Psoas muscle (tissue), 7 donors: ENCODE measurements at regions not wholly inside any gene's neighbourhood (a gene's known extent, or its start where the extent isn't known, plus 50 kb on each side); places are given as distances from the start of the nearest gene placed in this dataset.

Source experiments
- ATAC-seq, 4 donors: fragments of 200-7000 bp; cut with Tn5 transposase; one replicate each; pipeline ENCODE4 v1.9.1; 2020; ENCODE audit warnings: moderate library complexity in 3 of 4, mild to moderate bottlenecking in 2 of 4
- DNase-seq, 2 donors: peaks; one replicate each; pipeline ENCODE4 v3.0.0-alpha.2; 2020
- H3K27ac ChIP-seq: fragments of 200-600 bp; one replicate; pipeline ENCODE4 v1.8.0; 2022
- H3K27me3 ChIP-seq, 3 donors: fragments of 200-600 bp in 1 of 3; one replicate each; pipeline versions ENCODE4 v1.6.1 to v1.8.0; 2013 to 2022; ENCODE audit warnings: low read length in 2 of 3, mild to moderate bottlenecking in 2 of 3, moderate library complexity in 1 of 3; ENCODE audit not compliant: insufficient read depth in 3 of 3
- H3K36me3 ChIP-seq, 2 donors: fragments of 200-600 bp in 1 of 2; one replicate each; pipeline versions ENCODE4 v1.6.1 to v1.8.0; 2013 to 2022; ENCODE audit warnings: low read depth in 1 of 2, mild to moderate bottlenecking in 1 of 2, moderate library complexity in 1 of 2; ENCODE audit not compliant: insufficient read depth in 1 of 2
- H3K4me1 ChIP-seq: fragments of 200-600 bp; one replicate; pipeline ENCODE4 v1.8.0; 2022
- H3K4me3 ChIP-seq: fragments of 200-600 bp; one replicate; pipeline ENCODE4 v1.8.0; 2022; ENCODE audit warnings: mild to moderate bottlenecking
- H3K9me3 ChIP-seq: fragments of 200-600 bp; one replicate; pipeline ENCODE4 v1.8.0; 2022
- WGBS, 3 donors: extraction: QIAGEN DNeasy Blood & Tissue Kit; methylation state at CpG; one replicate each; pipeline versions ENCODE4 v1.1.6 to v1.1.7; 2013; 5-methylcytosine and 5-hydroxymethylcytosine counted together
- intact Hi-C, 2 donors: fragments of 100-400 bp; cut with DNase I; formaldehyde crosslinking; loops; one replicate each; pipeline versions ENCODE4 v1.11.0 to v1.14.2; 2022
- TF ChIP-seq, protein P1 (sequence below): fragments of 200-600 bp; IDR thresholded peaks from one replicate; pipeline ENCODE4 v1.8.0; 2022; ENCODE audit warnings: antibody characterized with exemption
- donor health status: healthy with polysubstance abuse.
- donor health status: DM: no; HTN: no; CAD: no; lungs with moderate emphysema.
- donor health status: Bipolar disorder and iron deficiency.
- donor health status: healthy.
- donor health status: DM: yes; HTN: yes; CAD: no.
- donor health status: DM: no; HTN: no; CAD: no.
- donor health status: DM: yes; HTN: yes; CAD: no.

DNA sequence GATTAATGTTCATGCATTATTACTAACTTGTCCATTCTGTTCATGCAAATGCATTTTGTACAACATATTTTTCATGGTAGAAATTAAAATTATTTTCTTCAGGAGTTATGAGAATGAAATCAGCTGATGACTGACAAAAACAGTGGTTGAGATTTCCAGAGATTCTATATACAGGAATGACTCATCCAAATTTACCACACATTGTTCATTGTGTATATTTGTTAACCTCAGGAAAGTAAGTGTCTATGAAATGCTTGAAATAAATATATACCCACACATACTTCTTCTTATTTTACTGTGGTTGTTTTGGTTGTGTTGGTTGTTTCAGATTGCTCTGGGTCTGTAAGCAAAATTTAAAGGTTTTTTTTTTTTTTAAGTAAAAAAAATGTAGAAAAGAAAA is 108.1 kb upstream of the SP8 start:
- H3K36me3 ChIP-seq, result no peaks in the 10 kb centered on the region
- H3K27me3 ChIP-seq, result no peaks in the 10 kb centered on the region
- ATAC-seq, result no peak
- no peaks in the 10 kb centered on the region for H3K9me3 ChIP-seq
- TF ChIP-seq, protein P1, sequence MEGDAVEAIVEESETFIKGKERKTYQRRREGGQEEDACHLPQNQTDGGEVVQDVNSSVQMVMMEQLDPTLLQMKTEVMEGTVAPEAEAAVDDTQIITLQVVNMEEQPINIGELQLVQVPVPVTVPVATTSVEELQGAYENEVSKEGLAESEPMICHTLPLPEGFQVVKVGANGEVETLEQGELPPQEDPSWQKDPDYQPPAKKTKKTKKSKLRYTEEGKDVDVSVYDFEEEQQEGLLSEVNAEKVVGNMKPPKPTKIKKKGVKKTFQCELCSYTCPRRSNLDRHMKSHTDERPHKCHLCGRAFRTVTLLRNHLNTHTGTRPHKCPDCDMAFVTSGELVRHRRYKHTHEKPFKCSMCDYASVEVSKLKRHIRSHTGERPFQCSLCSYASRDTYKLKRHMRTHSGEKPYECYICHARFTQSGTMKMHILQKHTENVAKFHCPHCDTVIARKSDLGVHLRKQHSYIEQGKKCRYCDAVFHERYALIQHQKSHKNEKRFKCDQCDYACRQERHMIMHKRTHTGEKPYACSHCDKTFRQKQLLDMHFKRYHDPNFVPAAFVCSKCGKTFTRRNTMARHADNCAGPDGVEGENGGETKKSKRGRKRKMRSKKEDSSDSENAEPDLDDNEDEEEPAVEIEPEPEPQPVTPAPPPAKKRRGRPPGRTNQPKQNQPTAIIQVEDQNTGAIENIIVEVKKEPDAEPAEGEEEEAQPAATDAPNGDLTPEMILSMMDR, result no peak
- DNase-seq, result no peak
- intact Hi-C loops, result no loop called here
- H3K4me1 ChIP-seq, result no peaks in the 10 kb centered on the region
- no peak overlapping the region for H3K27ac ChIP-seq
- H3K4me3 ChIP-seq, result no peak overlapping the region

DNA sequence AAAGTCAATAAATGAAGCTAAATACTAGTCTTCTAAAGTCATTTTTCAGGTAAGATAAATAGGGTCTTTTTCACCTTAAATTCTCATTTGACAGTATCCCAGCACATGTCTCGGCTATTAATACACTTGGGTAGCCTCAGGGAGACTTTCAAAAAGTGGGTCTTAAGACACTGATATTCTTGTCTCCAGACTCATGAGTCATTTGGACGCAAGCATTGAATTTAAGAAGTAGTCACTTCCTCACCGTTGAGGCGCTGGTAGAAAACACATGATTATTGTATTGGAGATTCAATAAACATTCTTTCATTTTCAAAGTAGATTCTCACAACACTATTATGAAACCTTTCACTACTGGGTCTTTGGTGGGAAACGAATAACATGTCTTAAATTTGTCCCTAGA is 108.9 kb upstream of the SP8 start:
- intact Hi-C loops, result no loop called here
- no peak for DNase-seq
- H3K36me3 ChIP-seq, result no peaks in the 10 kb centered on the region
- H3K27me3 ChIP-seq, result no peaks in the 10 kb centered on the region
- TF ChIP-seq, protein P1, result no peak
- WGBS, 3 donors, result 77 to 80% (median 79%) methylated on average over 5 of the region's 5 CpGs
- H3K4me3 ChIP-seq, result no peak overlapping the region
- H3K27ac ChIP-seq, result no peak overlapping the region
- ATAC-seq, result no peak
- no peaks in the 10 kb centered on the region for H3K9me3 ChIP-seq
- no peaks in the 10 kb centered on the region for H3K4me1 ChIP-seq

DNA sequence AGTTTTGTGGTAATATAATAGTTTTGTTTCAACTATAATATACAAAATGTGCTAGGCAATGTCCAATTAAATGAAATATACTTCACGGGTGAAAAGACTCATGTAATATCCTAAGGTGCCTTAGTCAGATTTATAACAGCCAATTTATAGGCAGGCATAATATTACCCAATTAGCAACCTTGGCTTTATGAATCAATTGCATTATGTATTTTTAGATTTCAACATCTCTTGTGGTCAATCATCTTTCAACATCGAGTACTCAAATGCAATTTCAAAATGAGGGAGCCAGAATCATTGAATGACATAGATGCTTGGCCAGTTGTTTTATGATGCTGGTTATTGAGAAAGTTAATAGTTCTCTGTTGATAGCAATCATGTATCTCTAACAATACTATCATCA is 110.3 kb upstream of the SP8 start:
- intact Hi-C loops, result no loop called here
- ATAC-seq, result no peak
- DNase-seq, result no peak
- Histone ChIP-seq H3K4me1 (no peaks in the 10 kb centered on the region), H3K36me3 (no peaks in the 10 kb centered on the region), H3K27me3 (peaks cover 0 to 2% (median 0%) of the 10 kb centered on the region in 3 donors), H3K9me3 (no peaks in the 10 kb centered on the region), H3K27ac (no peak overlapping the region), H3K4me3 (no peak overlapping the region)
- TF ChIP-seq, protein P1, result no peak
- WGBS, 3 donors, result 74 to 82% (median 77%) methylated on average over 2 of the region's 2 CpGs

DNA sequence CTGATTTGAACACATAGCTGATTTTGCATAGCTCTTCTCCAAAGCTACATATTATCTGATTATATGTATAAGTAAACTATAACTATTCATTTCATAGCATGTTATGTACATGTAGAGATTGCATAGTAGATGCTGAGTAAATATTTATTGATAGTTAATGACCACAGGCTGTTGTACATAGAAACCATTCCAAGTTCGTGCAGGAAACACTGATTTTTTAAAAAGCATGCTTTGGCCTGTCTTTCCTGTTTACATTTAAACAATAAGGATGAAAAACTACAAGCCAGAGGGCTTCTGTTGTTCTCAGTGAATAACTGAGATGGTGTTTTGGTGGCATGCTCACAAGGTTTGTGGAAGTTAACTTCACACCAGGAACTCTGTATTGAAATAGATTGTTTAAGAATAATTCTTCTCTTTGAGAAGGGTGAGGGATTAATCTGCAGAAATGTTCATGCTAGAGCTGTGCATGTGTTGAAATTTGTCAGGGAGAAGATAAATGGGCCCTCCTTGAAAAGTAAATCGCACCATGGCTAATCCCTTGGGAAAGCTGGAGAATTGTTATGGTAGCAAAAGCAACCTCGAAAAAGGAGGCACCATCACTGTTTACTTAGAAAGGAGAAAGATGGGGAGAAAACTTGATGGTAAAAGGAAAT is 120.2 kb upstream of the SP8 start:
- Histone ChIP-seq H3K27ac (no peak overlapping the region), H3K4me3 (no peak overlapping the region), H3K4me1 (no peaks in the 10 kb centered on the region), H3K9me3 (no peaks in the 10 kb centered on the region), H3K36me3 (no peaks in the 10 kb centered on the region), H3K27me3 (no peaks in the 10 kb centered on the region)
- TF ChIP-seq, protein P1, result no peak
- 19 to 23% (median 21%) methylated on average over 3 of the region's 3 CpGs for WGBS, 3 donors
- intact Hi-C loops, result no loop called here
- DNase-seq, result no peak
- no peak for ATAC-seq

DNA sequence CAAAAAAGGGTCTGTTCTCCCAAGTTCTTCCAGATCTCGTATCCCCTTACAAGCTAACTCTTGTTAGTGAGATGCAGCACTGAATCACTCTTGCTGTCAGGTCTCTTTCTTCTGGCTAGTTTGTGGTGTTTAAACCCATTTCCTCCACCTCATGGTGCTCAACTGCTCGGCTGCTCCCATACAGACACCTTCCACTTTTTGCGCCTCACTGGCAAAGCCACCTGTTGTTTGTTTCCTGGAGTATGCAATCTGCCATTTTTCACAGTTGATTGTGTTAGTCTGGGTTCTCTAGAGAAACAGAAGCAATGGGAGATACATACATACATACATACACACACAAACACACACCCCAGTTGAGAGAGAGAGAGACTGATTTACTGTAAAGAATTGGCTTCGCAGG is 124.4 kb upstream of the SP8 start:
- Histone ChIP-seq H3K4me3 (no peak overlapping the region), H3K4me1 (no peaks in the 10 kb centered on the region), H3K36me3 (no peaks in the 10 kb centered on the region), H3K27ac (no peak overlapping the region), H3K27me3 (no peaks in the 10 kb centered on the region), H3K9me3 (no peaks in the 10 kb centered on the region)
- intact Hi-C loops, result no loop called here
- DNase-seq (no peak), ATAC-seq (no peak)
- 65 to 78% (median 77%) methylated on average over 4 of the region's 4 CpGs for WGBS, 3 donors
- TF ChIP-seq, protein P1, result no peak
